Suprapubic skin (tissue), 4 donors: ENCODE measurements at regions not wholly inside any gene's neighbourhood (a gene's known extent, or its start where the extent isn't known, plus 50 kb on each side); places are given as distances from the start of the nearest gene placed in this dataset.
"Not testable (repeated sequence)": the region's sequence is repeated elsewhere in the genome, so short reads cannot be mapped to it uniquely, and the experiment has no call there.

ENCODE experiments used
- DNase-seq, 2 donors: peaks; one replicate each; pipeline ENCODE4 v3.0.0-alpha.2; 2019; ENCODE audit warnings: low spot score in 2 of 2
- H3K27ac ChIP-seq: fragments of 200-600 bp; sonication (generic); one replicate; pipeline ENCODE4 v1.5.1; 2019
- H3K27me3 ChIP-seq: fragments of 200-600 bp; sonication (generic); one replicate; pipeline ENCODE4 v1.5.1; 2019
- H3K36me3 ChIP-seq: fragments of 200-600 bp; sonication (generic); one replicate; pipeline ENCODE4 v1.5.1; 2019
- H3K4me1 ChIP-seq: fragments of 200-600 bp; sonication (generic); one replicate; pipeline ENCODE4 v1.5.1; 2019
- H3K4me3 ChIP-seq: fragments of 200-600 bp; sonication (generic); one replicate; pipeline ENCODE4 v1.5.1; 2019; ENCODE audit warnings: mild to moderate bottlenecking
- H3K9me3 ChIP-seq: fragments of 200-600 bp; sonication (generic); one replicate; pipeline ENCODE4 v1.5.1; 2019
- CTCF ChIP-seq, 2 donors: fragments of 200-600 bp in 1 of 2; fragments of 450-650 bp in 1 of 2; sonication (generic) in 1 of 2; IDR thresholded peaks; one replicate each; pipeline ENCODE4 v1.5.1; 2016 to 2019; ENCODE audit warnings: antibody characterized with exemption in 2 of 2, mild to moderate bottlenecking in 1 of 2, moderate library complexity in 1 of 2
- EP300 ChIP-seq: sonication (generic); formaldehyde crosslinking; IDR thresholded peaks from one replicate; pipeline ENCODE4 v1.6.1; 2017; ENCODE audit warnings: antibody characterized with exemption
- POLR2A ChIP-seq, 2 donors: fragments of 450-650 bp; IDR thresholded peaks; one replicate each; pipeline ENCODE4 v1.6.1; 2017; ENCODE audit warnings: antibody characterized with exemption in 2 of 2, mild to moderate bottlenecking in 2 of 2, moderate library complexity in 2 of 2
- POLR2AphosphoS5 ChIP-seq, 3 donors: sonication (generic); formaldehyde crosslinking; IDR thresholded peaks; one replicate each; pipeline ENCODE4 v1.6.1; 2017; ENCODE audit warnings: antibody characterized with exemption in 3 of 3
- WGBS: methylation state at CpG from one replicate; pipeline ENCODE4 v1.1.5; 2018; 5-methylcytosine and 5-hydroxymethylcytosine counted together

GRCh38 chr11:67780056-67780455 is 105.6 kb upstream of the ALDH3B2 start:
- no peaks in the 10 kb centered on the region for H3K27me3 ChIP-seq
- no peaks in the 10 kb centered on the region for H3K4me1 ChIP-seq
- no peak overlapping the region for H3K4me3 ChIP-seq
- H3K36me3 ChIP-seq, result no peaks in the 10 kb centered on the region
- no peak overlapping the region for H3K27ac ChIP-seq
- no peaks in the 10 kb centered on the region for H3K9me3 ChIP-seq
- TF ChIP-seq POLR2A (IDR thresholded peaks at IDR 0.05), result no peak
- TF ChIP-seq CTCF (IDR thresholded peaks at IDR 0.05), result no peak
- no peak for TF ChIP-seq EP300
- no peak for TF ChIP-seq POLR2AphosphoS5 (IDR thresholded peaks at IDR 0.05)
- no peak for DNase-seq
- 52% methylated on average over 4 of the region's 4 CpGs for WGBS

DNA sequence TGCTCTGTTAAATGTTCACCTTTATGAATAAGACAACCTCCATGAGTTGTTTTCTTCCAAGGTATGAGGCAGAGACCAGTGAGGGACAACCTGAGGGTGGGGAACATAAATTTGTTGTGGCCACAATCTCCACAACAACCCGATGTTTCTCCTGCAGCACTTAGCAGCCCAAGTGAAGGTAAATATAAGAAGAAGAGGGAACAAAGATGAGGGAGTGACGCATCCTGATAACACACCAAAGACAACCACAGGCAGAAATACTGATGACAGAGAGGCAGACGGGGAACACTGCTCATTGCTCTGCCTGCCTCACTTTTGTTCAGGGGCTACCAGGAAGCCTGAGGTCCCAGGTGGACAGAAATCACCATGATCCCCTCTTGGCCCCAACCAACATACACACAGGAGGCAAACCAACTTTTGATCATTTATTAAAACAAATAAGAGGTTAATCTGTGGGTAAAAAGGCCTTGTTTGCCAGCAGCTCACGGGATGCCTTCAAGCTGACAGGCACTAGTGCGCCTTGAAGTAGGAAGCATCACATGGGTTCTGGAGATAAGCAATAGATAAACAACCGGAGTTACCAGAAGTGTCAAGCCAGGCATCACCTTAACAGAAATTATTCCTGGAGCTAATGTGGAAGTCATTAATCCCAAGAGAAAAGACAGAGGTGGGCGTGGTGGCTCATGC is 104.9 kb upstream of the ALDH3B2 start:
- not testable (repeated sequence) for H3K27me3 ChIP-seq, H3K4me3 ChIP-seq, DNase-seq, H3K36me3 ChIP-seq, H3K4me1 ChIP-seq, H3K27ac ChIP-seq, H3K9me3 ChIP-seq
- 55% methylated on average over 7 of the region's 7 CpGs for WGBS

DNA sequence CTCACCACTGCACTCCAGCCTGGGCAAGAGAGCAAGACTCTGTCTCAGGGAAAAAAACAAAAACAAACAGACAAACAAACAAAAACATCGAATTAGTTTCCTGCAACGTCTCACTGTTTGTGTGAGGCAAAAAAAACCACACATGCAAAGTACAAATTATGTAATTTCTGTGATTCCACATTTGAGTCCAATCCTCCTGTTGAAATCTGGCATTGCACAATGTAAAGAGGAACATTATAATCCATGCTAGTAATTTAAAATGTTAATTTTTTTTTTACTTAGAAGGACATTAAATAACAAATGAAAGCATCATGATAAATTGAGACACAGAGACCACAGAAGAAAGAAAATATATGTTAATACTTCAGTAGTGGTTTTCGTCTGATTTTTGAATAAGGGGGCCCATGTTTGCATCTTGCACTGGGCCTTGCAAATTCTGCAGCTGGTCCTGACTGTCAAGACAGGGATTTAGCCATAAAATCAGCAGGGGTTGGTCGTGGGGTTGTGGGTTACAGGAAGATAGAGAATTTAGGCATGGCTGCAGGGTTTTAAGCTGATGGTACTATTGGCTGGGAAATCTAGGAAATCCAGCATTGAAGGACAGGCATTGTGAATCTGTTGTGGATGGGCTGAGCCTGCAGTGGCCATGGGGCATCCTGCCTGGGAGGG is 102.6 kb upstream of the ALDH3B2 start:
- H3K27me3 ChIP-seq, result peaks cover 2% of the 10 kb centered on the region
- WGBS, result 56% methylated on average over 4 of the region's 4 CpGs
- H3K4me1 ChIP-seq, result no peaks in the 10 kb centered on the region
- no peak overlapping the region for H3K4me3 ChIP-seq
- H3K9me3 ChIP-seq, result no peaks in the 10 kb centered on the region
- TF ChIP-seq EP300 (no peak), POLR2AphosphoS5 (IDR thresholded peaks at IDR 0.05) (no peak), CTCF (IDR thresholded peaks at IDR 0.05) (no peak), POLR2A (IDR thresholded peaks at IDR 0.05) (no peak)
- no peak overlapping the region for H3K27ac ChIP-seq
- no peaks in the 10 kb centered on the region for H3K36me3 ChIP-seq
- no peak for DNase-seq

GRCh38 chr11:67774175-67774574 is 99.8 kb upstream of the ALDH3B2 start:
- H3K27ac ChIP-seq, H3K9me3 ChIP-seq, H3K27me3 ChIP-seq, H3K4me1 ChIP-seq, DNase-seq, H3K4me3 ChIP-seq, H3K36me3 ChIP-seq: not testable (repeated sequence)
- 60% methylated on average over 8 of the region's 8 CpGs for WGBS

DNA sequence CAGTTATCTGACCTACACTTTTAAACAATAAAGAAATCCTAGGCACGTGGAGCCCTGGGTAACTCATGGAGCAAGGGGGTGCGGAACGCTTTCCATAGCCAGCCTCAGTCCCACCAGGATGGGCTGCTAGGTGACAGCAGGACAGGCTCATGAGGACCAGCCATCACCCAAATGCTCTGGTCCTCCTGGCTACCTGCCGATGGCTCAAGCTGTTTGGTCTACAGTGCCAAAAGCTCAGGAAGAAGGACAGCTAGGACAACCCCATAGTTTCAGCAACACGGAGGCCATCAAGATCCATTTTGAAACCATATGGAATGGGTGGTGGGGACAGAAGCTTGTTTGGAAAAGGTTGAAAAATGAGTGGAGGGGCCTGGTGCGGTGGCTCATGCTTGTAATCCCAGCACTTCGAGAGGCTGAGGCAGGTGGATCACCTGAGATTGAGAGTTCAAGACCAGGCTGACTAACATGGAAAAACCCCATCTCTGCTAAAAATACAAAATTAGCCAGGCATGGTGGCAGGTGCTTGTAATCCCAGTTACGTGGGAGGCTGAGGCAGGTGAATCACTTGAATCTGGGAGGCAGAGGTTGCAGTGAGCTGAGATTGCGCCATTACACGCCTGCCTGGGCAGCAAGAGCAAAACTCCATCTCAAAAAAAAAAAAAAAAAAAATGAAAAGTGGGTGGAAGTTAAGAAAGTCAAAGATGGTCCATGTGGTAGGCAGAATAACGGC is 93.7 kb upstream of the ALDH3B2 start:
- not testable (repeated sequence) for H3K36me3 ChIP-seq, H3K4me3 ChIP-seq, H3K9me3 ChIP-seq, DNase-seq, H3K4me1 ChIP-seq, H3K27me3 ChIP-seq, H3K27ac ChIP-seq
- WGBS, result 88% methylated on average over 11 of the region's 11 CpGs

DNA sequence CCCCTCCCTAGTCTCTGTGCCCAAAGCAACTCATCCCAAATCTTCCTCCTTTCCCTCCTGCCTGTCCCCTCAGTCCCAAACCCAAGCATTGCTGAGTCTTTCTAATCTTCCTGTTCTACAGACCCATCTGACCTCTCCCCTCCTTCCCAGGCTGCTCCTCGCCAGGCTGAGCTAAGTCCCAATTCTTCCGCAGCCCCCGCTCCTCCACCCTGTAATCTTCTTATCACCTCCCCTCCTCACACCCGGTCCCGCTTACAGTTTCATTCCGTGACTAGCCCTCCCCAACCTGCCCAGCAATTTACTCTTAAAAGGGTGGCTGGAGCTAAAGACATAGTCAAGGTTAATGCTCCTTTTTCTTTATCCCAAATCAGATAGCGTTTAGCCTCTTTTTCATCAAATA is 86.8 kb upstream of the ALDH3B2 start:
- 53% methylated on average over 7 of the region's 7 CpGs for WGBS
- H3K27me3 ChIP-seq, H3K9me3 ChIP-seq, H3K4me3 ChIP-seq, DNase-seq, H3K36me3 ChIP-seq, H3K4me1 ChIP-seq, H3K27ac ChIP-seq: not testable (repeated sequence)

DNA sequence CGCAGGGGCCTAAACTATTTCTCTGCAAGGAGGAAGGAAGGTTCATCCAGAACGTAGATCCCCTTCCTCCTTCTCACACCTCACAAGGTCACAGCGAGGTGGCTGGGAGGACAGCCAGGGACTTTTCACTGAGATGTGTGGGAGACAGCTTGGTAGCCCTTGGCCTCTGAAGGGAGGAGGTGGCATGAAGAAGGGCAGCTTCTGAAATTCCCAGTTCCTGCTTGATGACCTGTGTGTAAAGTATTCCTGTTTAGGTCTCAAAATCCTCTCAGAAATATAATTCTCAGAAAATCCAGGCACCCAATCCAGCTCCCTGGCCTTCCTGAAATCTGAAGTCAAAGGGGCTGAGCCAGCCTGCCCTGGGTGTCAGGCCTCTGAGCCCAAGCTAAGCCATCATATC is 84.9 kb upstream of the ALDH3B2 start:
- H3K4me1 ChIP-seq, DNase-seq, H3K27ac ChIP-seq, H3K36me3 ChIP-seq, H3K9me3 ChIP-seq, H3K27me3 ChIP-seq, H3K4me3 ChIP-seq: not testable (repeated sequence)
- WGBS, result 69% methylated on average over 3 of the region's 3 CpGs

GRCh38 chr11:67758467-67758866 is 84.0 kb upstream of the ALDH3B2 start:
- H3K27ac ChIP-seq, DNase-seq, H3K4me1 ChIP-seq, H3K27me3 ChIP-seq, H3K4me3 ChIP-seq, H3K9me3 ChIP-seq, H3K36me3 ChIP-seq: not testable (repeated sequence)
- 78% methylated on average over 6 of the region's 6 CpGs for WGBS

- DNase-seq, H3K27me3 ChIP-seq, H3K4me3 ChIP-seq, H3K4me1 ChIP-seq, H3K9me3 ChIP-seq, H3K27ac ChIP-seq, H3K36me3 ChIP-seq: not testable (repeated sequence)
- 36% methylated on average over 4 of the region's 5 CpGs for WGBS
Measured at GRCh38 chr11:67758009-67758408, 83.6 kb upstream of the ALDH3B2 start.

DNA sequence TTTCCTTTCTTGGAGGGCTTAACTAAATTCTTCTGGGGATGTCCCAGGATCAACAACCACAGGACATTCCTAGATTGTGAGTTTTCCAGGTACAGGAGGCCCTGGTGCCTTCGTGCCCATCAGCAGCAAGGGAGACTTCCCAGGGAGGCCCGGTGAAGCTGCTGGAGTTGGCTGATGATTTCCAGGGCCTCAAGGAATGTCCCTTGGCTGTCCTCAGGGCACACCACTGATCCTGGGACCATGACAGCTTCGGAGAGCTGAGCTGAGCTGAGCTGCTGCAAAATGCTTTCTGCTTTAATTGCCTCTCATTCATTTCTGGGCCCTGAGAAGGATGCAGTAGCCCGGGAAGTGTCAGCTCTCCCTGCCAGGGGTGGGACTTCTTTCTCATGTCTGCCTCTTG is 79.4 kb upstream of the ALDH3B2 start:
- not testable (repeated sequence) for H3K27me3 ChIP-seq, H3K36me3 ChIP-seq, H3K4me3 ChIP-seq, H3K27ac ChIP-seq, H3K4me1 ChIP-seq, DNase-seq, H3K9me3 ChIP-seq
- WGBS, result 67% methylated on average over 1 of the region's 4 CpGs
